ENCODE measurements at regions not wholly inside any gene's neighbourhood (a gene's known extent, or its start where the extent isn't known, plus 50 kb on each side); places are given as distances from the start of the nearest gene placed in this dataset.

DNA sequence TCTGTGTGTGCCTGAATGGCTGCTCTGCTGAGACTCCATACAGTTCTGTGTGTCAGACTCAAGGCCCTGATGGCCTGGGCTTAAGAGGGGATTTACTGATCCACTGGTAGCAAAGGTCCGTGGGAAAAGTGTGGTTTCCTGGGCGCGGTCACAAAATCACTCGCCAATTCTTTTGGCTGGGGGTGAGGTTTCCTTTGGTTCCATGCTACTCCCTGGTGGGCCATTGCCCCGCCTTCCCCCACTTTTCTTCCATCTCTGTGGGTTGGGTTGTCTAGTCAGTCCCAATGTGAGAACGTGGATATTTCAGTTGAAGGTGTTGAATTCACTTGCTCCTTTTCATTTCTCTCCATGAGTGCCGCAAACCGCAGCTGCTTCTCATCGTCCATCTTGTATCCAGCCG is 162.7 kb upstream of the NRXN1 start:
- Mint-ChIP-seq H3K9me3 (peaks cover 7 to 22% of the 10 kb centered on the region in 2 donors), H3K36me3 (ENCODE audit: insufficient read depth in 2 of 2) (peaks cover 2 to 4% of the 10 kb centered on the region in 2 donors), H3K4me3 (no peak overlapping the region), H3K4me1 (ENCODE audit: low read depth) (no peaks in the 10 kb centered on the region), H3K27ac (no peak overlapping the region), H3K27me3 (ENCODE audit: low read depth) (no peaks in the 10 kb centered on the region)
- no peak for DNase-seq
- ATAC-seq (replicated peaks in 1 of 2) = no peak

DNA sequence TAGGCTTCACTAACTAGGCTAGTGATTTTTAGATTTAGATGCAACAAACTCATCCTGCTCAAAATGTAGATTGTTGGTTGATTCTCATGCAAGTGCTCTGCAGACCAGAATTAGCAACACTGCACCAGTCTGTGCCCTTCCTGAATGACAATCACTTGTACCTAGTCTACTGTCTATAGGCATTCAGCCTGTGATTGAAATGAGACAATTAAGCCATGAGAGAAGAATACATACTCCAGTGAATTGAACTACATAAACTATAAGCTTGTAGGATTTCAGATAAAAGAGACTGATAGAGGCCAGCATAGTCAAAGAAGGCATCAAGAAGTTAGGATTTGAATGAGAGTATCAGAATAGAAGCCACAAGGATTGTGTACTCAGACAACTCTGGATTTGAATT is 138.3 kb upstream of the NRXN1 start:
- H3K4me3 Mint-ChIP-seq = no peak overlapping the region
- H3K27ac Mint-ChIP-seq = no peak overlapping the region
- DNase-seq (no peak), ATAC-seq (replicated peaks in 1 of 2) (no peak)
- no peaks in the 10 kb centered on the region for H3K4me1 Mint-ChIP-seq (ENCODE audit: low read depth)
- H3K36me3 Mint-ChIP-seq (ENCODE audit: insufficient read depth in 2 of 2) = no peaks in the 10 kb centered on the region
- peaks cover 0 to 4% of the 10 kb centered on the region in 2 donors for H3K9me3 Mint-ChIP-seq
- H3K27me3 Mint-ChIP-seq (ENCODE audit: low read depth) = no peaks in the 10 kb centered on the region

DNA sequence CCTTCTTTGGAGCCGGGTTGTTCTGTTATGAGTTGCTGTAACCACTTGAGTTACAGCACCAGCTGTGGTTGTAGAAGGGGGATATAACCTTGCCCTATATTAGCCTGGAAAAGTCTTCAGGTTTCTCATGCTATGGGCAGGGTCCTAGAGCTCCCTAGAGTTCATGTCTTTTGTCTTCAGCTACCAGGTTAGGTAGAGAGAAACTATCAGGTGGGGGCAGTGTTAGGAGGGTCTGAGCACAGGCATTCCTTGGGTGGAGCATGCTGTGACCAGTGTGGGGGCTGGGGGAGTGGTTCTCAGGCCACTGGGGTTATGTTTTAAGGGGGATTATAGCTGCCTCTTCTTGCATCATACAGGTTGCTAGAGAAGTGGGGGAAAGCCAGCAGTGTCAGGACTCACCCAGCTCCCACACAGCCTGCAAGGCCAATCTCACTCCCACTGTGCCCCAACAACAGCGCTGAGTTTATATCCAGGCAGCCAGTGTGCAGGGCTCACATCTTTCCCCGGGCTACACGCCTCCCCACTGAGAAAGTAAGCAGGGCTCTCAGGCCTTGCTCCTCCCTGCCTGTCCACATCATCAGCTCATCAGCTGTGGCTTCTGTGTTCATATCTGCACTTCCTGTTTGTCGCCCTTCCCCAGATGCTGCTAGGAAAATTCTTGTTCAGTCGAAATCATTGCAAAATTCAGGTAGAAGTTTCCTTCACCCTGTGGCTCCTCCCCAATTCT is 133.8 kb upstream of the NRXN1 start:
- Mint-ChIP-seq H3K27ac (no peak overlapping the region), H3K27me3 (ENCODE audit: low read depth) (no peaks in the 10 kb centered on the region), H3K4me1 (ENCODE audit: low read depth) (no peaks in the 10 kb centered on the region), H3K4me3 (no peak overlapping the region), H3K36me3 (ENCODE audit: insufficient read depth in 2 of 2) (no peaks in the 10 kb centered on the region), H3K9me3 (peaks cover 0 to 7% of the 10 kb centered on the region in 2 donors)
- DNase-seq (no peak), ATAC-seq (replicated peaks in 1 of 2) (no peak)

DNA sequence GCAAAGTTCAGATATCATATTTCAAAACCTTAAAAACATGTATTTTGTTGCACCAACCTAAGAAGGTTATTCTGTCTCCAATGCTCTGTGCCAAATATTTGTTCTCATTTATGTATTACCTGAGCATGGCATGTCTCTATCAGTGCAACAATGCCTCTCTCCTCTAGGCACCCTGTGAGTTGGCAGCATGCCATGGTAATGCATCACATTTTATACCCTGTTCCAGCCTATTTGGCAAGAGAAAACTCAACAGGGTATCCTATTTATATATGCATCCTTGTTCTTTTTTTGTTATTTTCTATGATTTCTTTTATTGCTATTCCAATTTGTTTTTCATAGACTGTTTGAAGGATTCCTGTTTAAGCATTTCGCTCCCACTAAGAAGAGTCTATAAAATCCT is 126.3 kb upstream of the NRXN1 start:
- H3K4me1 Mint-ChIP-seq (ENCODE audit: low read depth) = no peaks in the 10 kb centered on the region
- H3K27me3 Mint-ChIP-seq (ENCODE audit: low read depth) = no peaks in the 10 kb centered on the region
- DNase-seq (no peak), ATAC-seq (replicated peaks in 1 of 2) (no peak)
- peaks cover 2 to 7% of the 10 kb centered on the region in 2 donors for H3K9me3 Mint-ChIP-seq
- no peak overlapping the region for H3K27ac Mint-ChIP-seq
- H3K36me3 Mint-ChIP-seq (ENCODE audit: insufficient read depth in 2 of 2) = no peaks in the 10 kb centered on the region
- no peak overlapping the region for H3K4me3 Mint-ChIP-seq

DNA sequence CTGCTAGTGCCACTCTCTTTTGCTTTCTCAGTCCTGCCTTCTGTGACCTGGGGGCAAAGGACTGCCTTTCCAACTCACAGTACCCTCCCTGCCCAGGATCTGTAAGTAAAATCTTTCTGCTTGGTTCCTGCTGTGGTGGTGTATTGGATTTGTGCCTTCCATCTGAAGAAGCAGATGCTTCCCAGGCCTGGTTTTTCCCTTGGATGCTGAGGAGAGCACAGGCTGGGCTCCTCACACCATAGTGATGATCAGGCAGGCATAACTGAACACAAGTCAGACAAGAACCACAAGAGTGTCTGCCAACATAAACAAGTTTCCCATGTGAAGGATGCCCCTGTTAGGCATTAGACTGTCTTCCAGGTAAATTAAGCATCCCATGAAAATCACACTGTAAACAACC is 121.3 kb upstream of the NRXN1 start:
- Mint-ChIP-seq H3K27ac (no peak overlapping the region), H3K36me3 (ENCODE audit: insufficient read depth in 2 of 2) (peaks cover 0 to 2% of the 10 kb centered on the region in 2 donors), H3K27me3 (ENCODE audit: low read depth) (no peaks in the 10 kb centered on the region), H3K4me3 (no peak overlapping the region), H3K9me3 (peaks cover 7% of the 10 kb centered on the region in 2 donors), H3K4me1 (ENCODE audit: low read depth) (no peaks in the 10 kb centered on the region)
- ATAC-seq (replicated peaks in 1 of 2) = no peak
- no peak for DNase-seq

DNA sequence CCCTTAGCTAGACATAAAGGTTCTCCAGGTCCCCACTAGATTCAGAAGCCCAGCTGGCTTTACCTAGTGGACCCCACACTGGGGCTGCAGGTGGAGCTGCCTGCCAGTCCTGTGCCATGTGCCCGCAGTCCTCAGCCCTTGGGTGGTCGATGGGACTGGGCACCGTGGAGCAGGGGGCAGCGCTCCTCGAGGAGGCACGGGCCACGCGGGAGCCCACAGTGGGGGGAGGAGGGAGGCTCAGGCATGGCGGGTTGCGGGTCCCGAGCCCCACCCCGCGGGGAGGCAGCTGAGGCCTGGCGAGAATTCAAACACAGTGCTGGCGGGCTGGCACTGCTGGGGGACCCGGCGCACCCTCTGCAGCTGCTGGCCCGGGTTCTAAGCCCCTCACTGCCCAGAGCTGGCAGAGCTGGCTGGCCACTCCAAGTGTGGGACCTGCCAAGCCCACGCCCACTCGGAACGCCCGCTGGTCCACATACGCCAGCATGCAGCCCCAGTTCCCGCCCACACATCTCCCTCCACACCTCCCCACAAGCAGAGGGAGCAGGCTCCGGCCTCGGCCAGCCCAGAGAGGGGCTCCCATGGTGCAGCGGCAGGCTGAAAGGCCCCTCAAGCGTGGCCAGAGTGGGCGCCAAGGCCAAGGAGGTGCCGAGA is 119.7 kb upstream of the NRXN1 start:
- peaks cover 0 to 2% of the 10 kb centered on the region in 2 donors for H3K36me3 Mint-ChIP-seq (ENCODE audit: insufficient read depth in 2 of 2)

DNA sequence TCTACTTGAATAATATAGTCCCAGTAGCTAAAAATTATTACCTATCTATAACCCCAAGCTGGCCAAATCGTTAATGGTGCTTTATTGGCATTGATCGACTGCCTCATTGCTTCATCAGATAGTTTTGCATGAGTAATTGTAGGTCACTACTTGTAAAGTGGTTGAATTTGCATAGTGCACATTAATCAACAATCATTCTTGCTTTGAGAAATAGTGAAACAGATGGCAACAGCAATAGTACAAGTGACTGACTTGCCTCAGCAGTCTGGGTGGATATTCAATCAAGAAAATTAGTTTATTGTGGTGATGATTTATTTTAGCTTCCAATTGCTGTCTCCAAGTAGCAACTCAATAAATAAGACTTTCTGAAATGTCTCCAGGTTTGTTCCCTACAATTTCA is 117.8 kb upstream of the NRXN1 start:
- H3K27me3 Mint-ChIP-seq (ENCODE audit: low read depth) = no peaks in the 10 kb centered on the region
- ATAC-seq (replicated peaks in 1 of 2) (no peak), DNase-seq (no peak)
- H3K4me1 Mint-ChIP-seq (ENCODE audit: low read depth) = no peaks in the 10 kb centered on the region
- no peak overlapping the region for H3K27ac Mint-ChIP-seq
- H3K9me3 Mint-ChIP-seq = peaks cover 2 to 7% of the 10 kb centered on the region in 2 donors
- H3K4me3 Mint-ChIP-seq = no peak overlapping the region
- peaks cover 0 to 2% of the 10 kb centered on the region in 2 donors for H3K36me3 Mint-ChIP-seq (ENCODE audit: insufficient read depth in 2 of 2)

More for the DNA sequence above, 119.7 kb upstream of the NRXN1 start:
- DNase-seq (no peak), ATAC-seq (replicated peaks in 1 of 2) (no peak)
- Mint-ChIP-seq H3K4me1 (ENCODE audit: low read depth) (no peaks in the 10 kb centered on the region), H3K27me3 (ENCODE audit: low read depth) (no peaks in the 10 kb centered on the region), H3K4me3 (no peak overlapping the region), H3K9me3 (peaks cover 3 to 5% of the 10 kb centered on the region in 2 donors), H3K27ac (no peak overlapping the region)

DNA sequence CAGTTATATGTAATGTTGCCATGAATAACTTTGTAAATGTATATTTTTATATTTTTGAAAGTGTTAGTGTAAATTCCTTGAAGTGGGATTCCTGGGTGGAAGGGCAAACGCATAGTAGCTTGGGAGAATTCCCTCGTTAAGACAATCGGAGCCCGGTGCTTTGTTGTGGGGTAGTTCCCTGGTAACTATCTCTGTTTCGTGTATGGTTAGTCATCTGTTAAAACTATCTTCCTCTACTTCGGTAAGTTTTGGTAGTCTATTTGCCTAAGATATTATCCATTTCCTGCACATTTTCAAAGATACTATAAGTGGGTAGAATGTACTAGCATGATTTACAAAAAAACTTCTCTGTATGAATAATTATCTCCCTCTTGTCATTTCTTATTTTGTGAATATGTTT is 113.8 kb upstream of the NRXN1 start:
- H3K36me3 Mint-ChIP-seq (ENCODE audit: insufficient read depth in 2 of 2) = peaks cover 0 to 2% of the 10 kb centered on the region in 2 donors
- ATAC-seq (replicated peaks in 1 of 2) (no peak), DNase-seq (no peak)
- H3K4me3 Mint-ChIP-seq = no peak overlapping the region
- H3K27ac Mint-ChIP-seq = no peak overlapping the region
- no peaks in the 10 kb centered on the region for H3K27me3 Mint-ChIP-seq (ENCODE audit: low read depth)
- peaks cover 2 to 7% of the 10 kb centered on the region in 2 donors for H3K9me3 Mint-ChIP-seq
- no peaks in the 10 kb centered on the region for H3K4me1 Mint-ChIP-seq (ENCODE audit: low read depth)

DNA sequence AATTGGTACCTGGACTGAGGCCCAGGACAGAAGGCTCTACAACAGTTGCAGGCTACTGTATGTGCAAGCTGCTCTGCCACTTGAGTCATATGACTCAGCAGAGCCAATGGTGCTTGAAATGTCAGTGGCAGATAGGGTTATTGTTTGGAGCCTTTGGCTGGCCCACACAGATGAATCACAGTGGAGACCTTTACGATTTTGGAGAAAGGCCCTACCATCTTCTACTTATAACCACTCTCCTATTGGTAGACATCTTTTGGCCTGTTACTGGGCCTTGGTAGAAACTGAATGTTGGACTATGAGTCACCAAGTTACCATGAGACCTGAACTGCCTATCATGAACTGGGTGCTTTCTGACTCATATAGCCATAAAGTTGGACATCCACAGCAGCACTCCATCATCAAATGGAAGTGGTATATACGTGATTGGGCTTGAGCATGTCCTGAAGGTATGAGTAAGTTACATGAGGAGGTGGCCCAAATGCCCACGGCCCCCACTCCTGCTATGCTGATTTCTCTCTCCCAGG is 88.9 kb upstream of the NRXN1 start:
- Mint-ChIP-seq H3K36me3 (ENCODE audit: insufficient read depth in 2 of 2) (no peaks in the 10 kb centered on the region), H3K27me3 (ENCODE audit: low read depth) (no peaks in the 10 kb centered on the region), H3K9me3 (peaks cover 6% of the 10 kb centered on the region in 2 donors), H3K4me1 (ENCODE audit: low read depth) (no peaks in the 10 kb centered on the region), H3K27ac (no peak overlapping the region), H3K4me3 (no peak overlapping the region)
- no peak for ATAC-seq (replicated peaks in 1 of 2)
- no peak for DNase-seq

DNA sequence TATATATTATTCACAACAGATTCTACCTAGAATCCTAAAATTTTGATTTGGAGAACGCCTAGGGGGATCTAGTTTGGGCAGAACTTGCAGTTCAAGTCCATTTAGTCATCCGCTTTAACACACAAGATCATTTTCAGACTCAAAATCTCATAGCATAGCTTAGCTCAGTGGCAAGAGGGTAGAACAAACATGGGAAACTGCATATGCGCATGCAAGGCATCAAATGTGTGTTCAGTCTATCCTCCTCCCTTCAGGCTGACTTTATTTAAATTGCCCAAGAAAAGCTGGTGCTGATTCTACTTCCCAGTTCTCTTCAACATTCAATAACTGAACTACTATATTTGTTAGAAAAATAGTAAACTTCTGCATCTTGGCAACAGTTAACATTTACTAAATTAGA is 79.6 kb upstream of the NRXN1 start:
- ATAC-seq (replicated peaks in 1 of 2) = no peak
- no peaks in the 10 kb centered on the region for H3K4me1 Mint-ChIP-seq (ENCODE audit: low read depth)
- H3K4me3 Mint-ChIP-seq = no peak overlapping the region
- DNase-seq = no peak
- H3K9me3 Mint-ChIP-seq = peaks cover 4 to 9% of the 10 kb centered on the region in 2 donors
- no peaks in the 10 kb centered on the region for H3K36me3 Mint-ChIP-seq (ENCODE audit: insufficient read depth in 2 of 2)
- no peak overlapping the region for H3K27ac Mint-ChIP-seq
- no peaks in the 10 kb centered on the region for H3K27me3 Mint-ChIP-seq (ENCODE audit: low read depth)

DNA sequence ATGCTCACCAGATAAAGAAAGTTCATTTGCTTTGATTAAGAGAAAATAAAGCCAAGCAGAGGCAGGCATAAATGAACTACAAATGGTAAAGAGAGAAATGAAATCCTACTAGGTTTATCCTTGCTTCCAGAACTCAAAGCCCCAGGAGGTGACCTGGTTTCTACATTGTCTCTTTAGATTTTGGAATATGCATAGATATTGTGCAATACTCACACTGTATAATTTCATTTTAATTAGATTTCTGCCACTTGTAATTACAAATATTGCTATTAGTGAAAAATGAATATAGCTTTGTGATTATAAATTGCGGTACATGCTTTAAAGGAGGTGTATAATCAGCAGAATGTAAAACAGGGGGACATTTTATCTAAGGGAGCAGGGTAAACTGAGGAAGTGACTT is 76.9 kb upstream of the NRXN1 start:
- no peaks in the 10 kb centered on the region for H3K36me3 Mint-ChIP-seq (ENCODE audit: insufficient read depth in 2 of 2)

DNA sequence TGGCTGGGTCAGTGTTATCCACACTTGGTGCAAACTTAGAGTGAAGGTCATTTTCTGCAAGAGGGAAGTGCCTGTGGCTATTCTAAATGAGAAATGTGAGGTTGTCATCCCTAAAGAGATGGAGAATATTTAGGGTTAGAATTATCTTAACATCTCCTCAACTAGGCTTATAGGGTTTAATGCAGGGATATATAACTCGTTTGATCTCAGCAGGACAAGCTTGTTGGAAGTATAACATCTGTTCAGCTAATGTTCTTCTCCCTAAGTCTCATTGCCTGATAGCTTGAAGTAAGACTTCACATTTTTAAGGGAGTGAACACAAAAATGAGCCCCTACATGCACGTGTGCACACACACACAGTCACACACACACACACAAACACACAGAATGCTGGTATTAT is 75.9 kb upstream of the NRXN1 start:
- H3K27ac Mint-ChIP-seq = no peak overlapping the region

More for the DNA sequence above, 76.9 kb upstream of the NRXN1 start:
- H3K27ac Mint-ChIP-seq = no peak overlapping the region
- H3K27me3 Mint-ChIP-seq (ENCODE audit: low read depth) = no peaks in the 10 kb centered on the region
- H3K4me1 Mint-ChIP-seq (ENCODE audit: low read depth) = no peaks in the 10 kb centered on the region
- H3K4me3 Mint-ChIP-seq = no peak overlapping the region
- DNase-seq (no peak), ATAC-seq (replicated peaks in 1 of 2) (no peak)
- peaks cover 7 to 9% of the 10 kb centered on the region in 2 donors for H3K9me3 Mint-ChIP-seq

DNA sequence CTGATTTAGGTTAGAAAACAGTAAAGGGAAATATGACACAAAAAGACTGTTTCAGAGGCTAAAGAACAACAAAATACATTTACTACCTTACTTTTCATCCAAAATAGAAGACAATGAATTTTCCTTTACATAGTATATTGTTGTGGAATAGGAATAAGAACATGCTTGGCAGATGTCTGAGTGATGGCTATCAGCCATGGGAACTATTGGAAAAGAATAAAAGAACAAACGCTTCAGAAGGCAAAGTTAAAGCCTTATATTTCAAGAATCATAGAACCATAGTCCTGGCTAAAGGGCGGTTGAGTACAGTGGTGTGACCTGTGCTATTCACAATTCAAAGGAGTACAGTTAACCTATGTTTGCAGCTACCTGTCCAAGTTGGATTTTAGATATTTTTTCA is 73.9 kb upstream of the NRXN1 start:
- Mint-ChIP-seq H3K4me1 (ENCODE audit: low read depth) (no peaks in the 10 kb centered on the region), H3K9me3 (peaks cover 14% of the 10 kb centered on the region in 2 donors), H3K27me3 (ENCODE audit: low read depth) (no peaks in the 10 kb centered on the region), H3K27ac (no peak overlapping the region), H3K36me3 (ENCODE audit: insufficient read depth in 2 of 2) (no peaks in the 10 kb centered on the region), H3K4me3 (no peak overlapping the region)
- DNase-seq (no peak), ATAC-seq (replicated peaks in 1 of 2) (no peak)

More for the DNA sequence above, 75.9 kb upstream of the NRXN1 start:
- H3K4me1 Mint-ChIP-seq (ENCODE audit: low read depth) = no peaks in the 10 kb centered on the region
- H3K27me3 Mint-ChIP-seq (ENCODE audit: low read depth) = no peaks in the 10 kb centered on the region
- no peak overlapping the region for H3K4me3 Mint-ChIP-seq
- DNase-seq = no peak
- H3K9me3 Mint-ChIP-seq = peaks cover 12 to 15% of the 10 kb centered on the region in 2 donors
- no peaks in the 10 kb centered on the region for H3K36me3 Mint-ChIP-seq (ENCODE audit: insufficient read depth in 2 of 2)
- no peak for ATAC-seq (replicated peaks in 1 of 2)

Measured in activated T-cell treated with anti-CD3 and anti-CD28 coated beads, Interleukin-2, amount 50 U/mL, for 72 hours (primary cell).